ENCODE measurements at regions not wholly inside any gene's neighbourhood (a gene's known extent, or its start where the extent isn't known, plus 50 kb on each side); places are given as distances from the start of the nearest gene placed in this dataset.

- TF ChIP-seq CTCF (conservative IDR thresholded peaks at IDR 0.05; ENCODE audit: low read depth, low read length) (no peak), EZH2 (IDR thresholded peaks at IDR 0.05; ENCODE audit: borderline replicate concordance, low read depth, low read length, poor library complexity, severe bottlenecking) (no peak)
These were observed 154.8 kb upstream of the MAP2 start for GRCh38 chr2:209269024-209269423.

Measured in A673 (cell line).